IMR-90 (cell line): ENCODE measurements at regions not wholly inside any gene's neighbourhood (a gene's known extent, or its start where the extent isn't known, plus 50 kb on each side); places are given as distances from the start of the nearest gene placed in this dataset.
"Not testable (repeated sequence)": the region's sequence is repeated elsewhere in the genome, so short reads cannot be mapped to it uniquely, and the experiment has no call there.

Experiments
- CTCF ChIP-seq: conservative IDR thresholded peaks from 2 replicates; pipeline ENCODE4 v1.5.1; 2012; ENCODE audit warnings: mild to moderate bottlenecking, low read depth, low read length, improper control_type of control experiment
- MAFK ChIP-seq: IDR thresholded peaks from 2 replicates; pipeline ENCODE4 v1.6.1; 2012; ENCODE audit warnings: low read depth, low read length, improper control_type of control experiment
- MXI1 ChIP-seq: IDR thresholded peaks from 2 replicates; pipeline ENCODE4 v1.6.1; 2012; ENCODE audit warnings: low read depth, mild to moderate bottlenecking, low read length, moderate library complexity, borderline replicate concordance
- POLR2A ChIP-seq: IDR thresholded peaks from 2 replicates; pipeline ENCODE4 v1.6.1; 2012; ENCODE audit warnings: mild to moderate bottlenecking, low read depth, low read length
- RAD21 ChIP-seq: IDR thresholded peaks from 2 replicates; pipeline ENCODE4 v1.6.1; 2012; ENCODE audit warnings: low read length, improper control_type of control experiment
- TF ChIP-seq, protein P1 (sequence below): fragments of 150-350 bp; IDR thresholded peaks from 2 replicates; pipeline ENCODE4 v1.6.1; 2016; ENCODE audit warnings: low read depth, mild to moderate bottlenecking, low read length, moderate library complexity, borderline replicate concordance

DNA sequence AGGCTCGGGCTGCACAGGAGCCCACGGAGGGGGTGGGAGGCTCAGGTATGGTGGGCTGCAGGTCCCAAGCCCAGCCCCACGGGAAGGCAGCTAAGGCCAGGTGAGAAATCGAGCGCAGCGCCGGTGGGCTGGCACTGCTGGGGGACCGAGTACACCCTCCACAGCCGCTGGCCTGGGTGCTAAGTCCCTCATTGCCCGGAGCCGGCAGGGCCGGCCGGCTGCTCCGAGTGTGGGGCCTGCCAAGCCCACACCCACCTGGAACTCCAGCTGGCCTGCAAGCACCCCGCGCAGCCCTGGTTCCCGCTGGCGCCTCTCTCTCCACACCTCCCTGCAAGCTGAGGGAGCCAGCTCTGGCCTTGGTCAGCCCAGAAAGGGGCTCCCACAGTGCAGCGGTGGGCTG lies 137.4 kb upstream of the PKP2 start:
- not testable (repeated sequence) for TF ChIP-seq RAD21, CTCF, POLR2A, MAFK, MXI1
- TF ChIP-seq, protein P1, sequence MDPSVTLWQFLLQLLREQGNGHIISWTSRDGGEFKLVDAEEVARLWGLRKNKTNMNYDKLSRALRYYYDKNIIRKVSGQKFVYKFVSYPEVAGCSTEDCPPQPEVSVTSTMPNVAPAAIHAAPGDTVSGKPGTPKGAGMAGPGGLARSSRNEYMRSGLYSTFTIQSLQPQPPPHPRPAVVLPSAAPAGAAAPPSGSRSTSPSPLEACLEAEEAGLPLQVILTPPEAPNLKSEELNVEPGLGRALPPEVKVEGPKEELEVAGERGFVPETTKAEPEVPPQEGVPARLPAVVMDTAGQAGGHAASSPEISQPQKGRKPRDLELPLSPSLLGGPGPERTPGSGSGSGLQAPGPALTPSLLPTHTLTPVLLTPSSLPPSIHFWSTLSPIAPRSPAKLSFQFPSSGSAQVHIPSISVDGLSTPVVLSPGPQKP: not testable (repeated sequence)
